ENCODE measurements at regions not wholly inside any gene's neighbourhood (a gene's known extent, or its start where the extent isn't known, plus 50 kb on each side); places are given as distances from the start of the nearest gene placed in this dataset.

- TF ChIP-seq CTCF (IDR thresholded peaks at IDR 0.05; ENCODE audit: insufficient read depth, low read length) (no peak), POLR2AphosphoS5 (IDR thresholded peaks at IDR 0.05; ENCODE audit: low read depth) (no peak), SPI1 (IDR thresholded peaks at IDR 0.05; ENCODE audit: borderline replicate concordance, low read depth) (no peak), GABPA (IDR thresholded peaks at IDR 0.05; ENCODE audit: low read depth) (no peak), REST (IDR thresholded peaks at IDR 0.05; ENCODE audit: insufficient replicate concordance, low read depth) (no peak)
Measured at GRCh38 chr22:49638788-49639187, 188.9 kb downstream of the BRD1 start.

Data from HL-60 (cell line).